ENCODE measurements at regions not wholly inside any gene's neighbourhood (a gene's known extent, or its start where the extent isn't known, plus 50 kb on each side); places are given as distances from the start of the nearest gene placed in this dataset.

GRCh38 chr5:159467666-159468065, 137.4 kb upstream of the IL12B start:
- Histone ChIP-seq H3K4me3 (replicated peaks; ENCODE audit: insufficient read depth, low read length) (no peak overlapping the region), H3K27me3 (ENCODE audit: insufficient read depth, poor library complexity, severe bottlenecking) (peaks cover 14% of the 10 kb centered on the region), H3K27ac (replicated peaks) (no peak overlapping the region)
- DNase-seq (ENCODE audit: low read depth in 1 of 2, low spot score in 1 of 2): no peak
- TF ChIP-seq SPI1 (IDR thresholded peaks at IDR 0.05; ENCODE audit: borderline replicate concordance, low read depth) (no peak), CTCF (IDR thresholded peaks at IDR 0.05; ENCODE audit: insufficient read depth, low read length) (no peak), POLR2AphosphoS5 (IDR thresholded peaks at IDR 0.05; ENCODE audit: low read depth) (no peak), GABPA (IDR thresholded peaks at IDR 0.05; ENCODE audit: low read depth) (no peak)
- TF ChIP-seq, protein P1, sequence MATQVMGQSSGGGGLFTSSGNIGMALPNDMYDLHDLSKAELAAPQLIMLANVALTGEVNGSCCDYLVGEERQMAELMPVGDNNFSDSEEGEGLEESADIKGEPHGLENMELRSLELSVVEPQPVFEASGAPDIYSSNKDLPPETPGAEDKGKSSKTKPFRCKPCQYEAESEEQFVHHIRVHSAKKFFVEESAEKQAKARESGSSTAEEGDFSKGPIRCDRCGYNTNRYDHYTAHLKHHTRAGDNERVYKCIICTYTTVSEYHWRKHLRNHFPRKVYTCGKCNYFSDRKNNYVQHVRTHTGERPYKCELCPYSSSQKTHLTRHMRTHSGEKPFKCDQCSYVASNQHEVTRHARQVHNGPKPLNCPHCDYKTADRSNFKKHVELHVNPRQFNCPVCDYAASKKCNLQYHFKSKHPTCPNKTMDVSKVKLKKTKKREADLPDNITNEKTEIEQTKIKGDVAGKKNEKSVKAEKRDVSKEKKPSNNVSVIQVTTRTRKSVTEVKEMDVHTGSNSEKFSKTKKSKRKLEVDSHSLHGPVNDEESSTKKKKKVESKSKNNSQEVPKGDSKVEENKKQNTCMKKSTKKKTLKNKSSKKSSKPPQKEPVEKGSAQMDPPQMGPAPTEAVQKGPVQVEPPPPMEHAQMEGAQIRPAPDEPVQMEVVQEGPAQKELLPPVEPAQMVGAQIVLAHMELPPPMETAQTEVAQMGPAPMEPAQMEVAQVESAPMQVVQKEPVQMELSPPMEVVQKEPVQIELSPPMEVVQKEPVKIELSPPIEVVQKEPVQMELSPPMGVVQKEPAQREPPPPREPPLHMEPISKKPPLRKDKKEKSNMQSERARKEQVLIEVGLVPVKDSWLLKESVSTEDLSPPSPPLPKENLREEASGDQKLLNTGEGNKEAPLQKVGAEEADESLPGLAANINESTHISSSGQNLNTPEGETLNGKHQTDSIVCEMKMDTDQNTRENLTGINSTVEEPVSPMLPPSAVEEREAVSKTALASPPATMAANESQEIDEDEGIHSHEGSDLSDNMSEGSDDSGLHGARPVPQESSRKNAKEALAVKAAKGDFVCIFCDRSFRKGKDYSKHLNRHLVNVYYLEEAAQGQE (IDR thresholded peaks at IDR 0.05; ENCODE audit: insufficient replicate concordance, low read depth): no peak

DNA sequence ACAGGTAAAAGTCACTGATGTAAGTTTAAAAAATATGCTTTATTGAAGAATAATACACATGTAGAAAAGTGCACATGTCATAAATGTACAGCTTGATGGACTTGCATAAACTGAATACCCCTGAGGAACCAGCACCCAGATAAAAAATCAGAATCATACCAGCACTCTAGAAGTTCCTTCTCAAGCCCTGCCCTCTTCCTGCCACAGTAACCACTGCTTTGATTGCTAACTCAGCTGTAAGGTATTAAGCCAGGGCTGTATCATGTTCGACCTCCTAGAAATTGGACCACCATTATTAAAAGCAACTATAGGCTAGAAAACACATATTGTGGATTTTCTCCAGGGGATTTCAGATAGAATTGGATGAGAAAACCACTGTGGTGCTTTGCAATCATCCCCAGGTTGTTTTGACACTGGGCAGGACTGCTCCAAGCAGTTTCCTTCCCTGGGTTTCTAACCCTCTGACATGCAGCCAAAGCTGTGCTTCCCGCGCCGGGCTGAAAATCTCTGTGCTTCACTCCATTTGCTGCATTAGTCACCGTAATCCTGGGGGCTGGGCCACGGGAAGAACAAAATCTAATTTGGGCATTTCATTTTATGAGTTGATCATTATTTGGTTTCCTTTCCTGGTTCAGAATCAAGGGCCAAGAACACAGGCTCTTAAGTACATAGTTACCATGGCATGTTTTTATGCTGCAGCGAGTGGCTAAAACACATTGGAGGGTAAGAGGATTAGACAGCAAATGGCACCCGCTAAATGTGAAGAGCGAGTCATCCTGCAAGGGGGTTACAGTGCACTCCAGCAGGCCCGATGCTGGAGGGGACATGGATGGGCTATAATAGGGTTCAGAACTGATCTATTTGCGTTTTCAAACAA, 139.4 kb upstream of the IL12B start:
- DNase-seq (ENCODE audit: low read depth in 1 of 2, low spot score in 1 of 2): no peak
- TF ChIP-seq SPI1 (IDR thresholded peaks at IDR 0.05; ENCODE audit: borderline replicate concordance, low read depth): no peak
- TF ChIP-seq POLR2AphosphoS5 (IDR thresholded peaks at IDR 0.05; ENCODE audit: low read depth): no peak
- TF ChIP-seq, protein P1 (IDR thresholded peaks at IDR 0.05; ENCODE audit: insufficient replicate concordance, low read depth): no peak
- TF ChIP-seq CTCF (IDR thresholded peaks at IDR 0.05; ENCODE audit: insufficient read depth, low read length): no peak
- TF ChIP-seq GABPA (IDR thresholded peaks at IDR 0.05; ENCODE audit: low read depth): no peak
- no peak overlapping the region for H3K27ac ChIP-seq (replicated peaks)
- peaks cover 13% of the 10 kb centered on the region for H3K27me3 ChIP-seq (ENCODE audit: insufficient read depth, poor library complexity, severe bottlenecking)
- no peak overlapping the region for H3K4me3 ChIP-seq (replicated peaks; ENCODE audit: insufficient read depth, low read length)

DNA sequence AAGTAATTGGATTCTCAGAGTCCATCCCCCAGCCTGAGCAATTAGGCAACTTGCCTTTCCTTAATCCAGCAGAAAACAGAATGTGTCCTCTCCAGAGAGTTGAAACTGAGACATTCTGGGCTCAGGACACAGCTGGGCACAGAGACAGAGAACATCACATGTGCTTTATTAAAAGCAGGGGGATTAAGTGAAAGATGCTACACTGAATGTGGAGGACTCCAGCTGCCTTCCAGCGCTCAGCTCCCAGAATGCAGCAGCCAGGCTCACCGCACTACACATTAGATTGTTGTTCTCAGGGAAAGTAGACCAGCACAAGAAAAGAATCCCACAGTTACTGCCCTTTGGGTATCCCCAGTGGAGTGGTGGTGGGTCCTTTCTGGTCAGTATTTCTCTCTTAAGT, 141.6 kb upstream of the IL12B start:
- Histone ChIP-seq H3K4me3 (replicated peaks; ENCODE audit: insufficient read depth, low read length) (no peak overlapping the region), H3K27me3 (ENCODE audit: insufficient read depth, poor library complexity, severe bottlenecking) (peaks cover 13% of the 10 kb centered on the region), H3K27ac (replicated peaks) (no peak overlapping the region)
- DNase-seq (ENCODE audit: low read depth in 1 of 2, low spot score in 1 of 2): no peak
- TF ChIP-seq POLR2AphosphoS5 (IDR thresholded peaks at IDR 0.05; ENCODE audit: low read depth): no peak
- no peak for TF ChIP-seq CTCF (IDR thresholded peaks at IDR 0.05; ENCODE audit: insufficient read depth, low read length)
- no peak for TF ChIP-seq GABPA (IDR thresholded peaks at IDR 0.05; ENCODE audit: low read depth)
- no peak for TF ChIP-seq SPI1 (IDR thresholded peaks at IDR 0.05; ENCODE audit: borderline replicate concordance, low read depth)
- TF ChIP-seq, protein P1 (IDR thresholded peaks at IDR 0.05; ENCODE audit: insufficient replicate concordance, low read depth): no peak
